GM10248 (cell line): ENCODE measurements at regions not wholly inside any gene's neighbourhood (a gene's known extent, or its start where the extent isn't known, plus 50 kb on each side); places are given as distances from the start of the nearest gene placed in this dataset.

Experiments used
- CTCF ChIA-PET: fragments of 300-600 bp; sonication (Branson Sonifier 250); formaldehyde crosslinking; extraction: SDS; loops from one replicate; lab custom pipeline; 2021; ENCODE audit warnings: antibody characterized with exemption; lab: Yijun Ruan, JAX
- POLR2A ChIA-PET: fragments of 350-650 bp; sonication (Branson Sonifier 250); formaldehyde crosslinking; extraction: SDS; loops from one replicate; lab custom pipeline; 2020; ENCODE audit warnings: antibody characterized with exemption; lab: Yijun Ruan, JAX
- DNase-seq: peaks from one replicate; pipeline ENCODE4 v3.0.0; 2012; ENCODE audit errors: extremely low spot score
- CTCF ChIP-seq: IDR thresholded peaks from 2 replicates; pipeline ENCODE4 v1.5.1; 2012; ENCODE audit warnings: mild to moderate bottlenecking, low read depth; ENCODE audit errors: extremely low read depth, missing control alignments, control extremely low read depth

- DNase-seq, result no peak
- CTCF ChIA-PET, result no interaction called here
- POLR2A ChIA-PET, result no interaction called here
- no peak for TF ChIP-seq CTCF
These were observed 133.0 kb downstream of the SLC28A3 start for GRCh38 chr9:84207491-84207951.

GRCh38 chr9:84212246-84212645, 128.3 kb downstream of the SLC28A3 start:
- POLR2A ChIA-PET, result no interaction called here
- CTCF ChIA-PET, result interaction anchor here (1.1 kb wide), 1 partner anchor 39 kb away, joined by 3 read pairs; no protein-coding TSS in a partner anchor
- no peak for TF ChIP-seq CTCF
- DNase-seq, result no peak

GRCh38 chr9:84212982-84213381, 127.6 kb downstream of the SLC28A3 start:
- ChIA-PET CTCF (interaction anchor here (1.1 kb wide), 1 partner anchor 40 kb away, joined by 3 read pairs; no protein-coding TSS in a partner anchor), POLR2A (no interaction called here)
- no peak for TF ChIP-seq CTCF
- no peak for DNase-seq

- ChIA-PET POLR2A (no interaction called here), CTCF (interaction anchor here (0.8 to 1.3 kb wide), 4 partner anchors 8 to 75 kb away, joined by 3 read pairs; no protein-coding TSS in a partner anchor)
- TF ChIP-seq CTCF, result no peak
- DNase-seq, result no peak
These were observed 124.4 kb downstream of the SLC28A3 start for GRCh38 chr9:84216151-84216550.

GRCh38 chr9:84218322-84218721, 122.2 kb downstream of the SLC28A3 start:
- DNase-seq, result no peak
- POLR2A ChIA-PET, result no interaction called here
- CTCF ChIA-PET, result no interaction called here
- TF ChIP-seq CTCF, result no peak

GRCh38 chr9:84224246-84224645, 116.3 kb downstream of the SLC28A3 start:
- DNase-seq, result no peak
- TF ChIP-seq CTCF, result no peak
- CTCF ChIA-PET, result interaction anchor here (1.0 to 1.2 kb wide), 3 partner anchors 8 to 71 kb away, joined by 3 read pairs; no protein-coding TSS in a partner anchor
- POLR2A ChIA-PET, result no interaction called here
